K562 (cell line): ENCODE measurements at regions not wholly inside any gene's neighbourhood (a gene's known extent, or its start where the extent isn't known, plus 50 kb on each side); places are given as distances from the start of the nearest gene placed in this dataset.
A peak's percentile ranks its signal among the peaks of the same experiment; 100 is the strongest.

Source experiments
- CAMTA2 ChIP-seq: fragments of 250-450 bp; sonication (Bioruptor Pico); conservative IDR thresholded peaks from 2 replicates; pipeline ENCODE4 v1.5.1; 2022
- EGR1 ChIP-seq: fragments of 450-650 bp; conservative IDR thresholded peaks from 2 replicates; pipeline ENCODE4 v1.6.1; 2017; ENCODE audit warnings: mild to moderate bottlenecking
- EP300 ChIP-seq: IDR thresholded peaks from 2 replicates; pipeline ENCODE4 v1.6.1; 2012; ENCODE audit warnings: low read length, improper control_type of control experiment
- FOXP1 ChIP-seq: sonication (generic); formaldehyde crosslinking; IDR thresholded peaks from 2 replicates; pipeline ENCODE4 v1.8.0; 2022; ENCODE audit warnings: mild to moderate bottlenecking, missing genetic modification reagents
- HINFP ChIP-seq: fragments of 450-650 bp; conservative IDR thresholded peaks from 2 replicates; pipeline ENCODE4 v1.6.1; 2016; ENCODE audit warnings: missing genetic modification characterization, low read depth, mild to moderate bottlenecking, control low read depth, missing compliant biosample characterization
- JUND ChIP-seq, 2 experiments: IDR thresholded peaks; 2 replicates in 1 of 2; 3 replicates in 1 of 2; pipeline ENCODE4 v1.6.1; 2011; ENCODE audit warnings: borderline replicate concordance in 2 of 2, low read depth in 2 of 2, low read length in 2 of 2, improper control_type of control experiment in 1 of 2, missing biosample characterization in 1 of 2, missing genetic modification characterization in 1 of 2, missing genetic modification reagents in 1 of 2
- KDM5B ChIP-seq: fragments of 200-600 bp; sonication (generic); IDR thresholded peaks from 2 replicates; pipeline ENCODE4 v1.6.1; 2012; ENCODE audit warnings: low read depth, mild to moderate bottlenecking, moderate library complexity, low read length, control low read depth, inconsistent platforms; ENCODE audit not compliant: insufficient replicate concordance
- MAFG ChIP-seq: fragments of 450-650 bp; conservative IDR thresholded peaks from 2 replicates; pipeline ENCODE4 v1.6.1; 2016; ENCODE audit warnings: missing genetic modification characterization, missing compliant biosample characterization
- NR2C1 ChIP-seq, 2 experiments: fragments of 450-650 bp; IDR thresholded peaks; 2 replicates each; pipeline ENCODE4 v1.6.1; 2017; ENCODE audit warnings: mild to moderate bottlenecking in 2 of 2, antibody characterized with exemption in 1 of 2, inconsistent platforms in 1 of 2, missing compliant biosample characterization in 1 of 2, missing genetic modification characterization in 1 of 2
- RAD21 ChIP-seq, 2 experiments: fragments of 250-450 bp in 1 of 2; fragments of 450-650 bp in 1 of 2; sonication (Bioruptor Pico) in 1 of 2; formaldehyde crosslinking in 1 of 2; IDR thresholded peaks in 1 of 2; conservative IDR thresholded peaks in 1 of 2; 2 replicates each; pipeline versions ENCODE4 v1.4.0 to v1.8.0; 2020 to 2022; ENCODE audit warnings: mild to moderate bottlenecking in 2 of 2, moderate library complexity in 1 of 2
- RCOR1 ChIP-seq, 2 experiments: IDR thresholded peaks; 2 replicates each; pipeline ENCODE4 v1.6.1; 2012; ENCODE audit warnings: low read depth in 2 of 2, low read length in 2 of 2, borderline replicate concordance in 1 of 2, improper control_type of control experiment in 1 of 2
- SPI1 ChIP-seq: IDR thresholded peaks from 2 replicates; pipeline ENCODE4 v1.6.1; 2011; ENCODE audit warnings: low read depth, low read length, control low read depth, borderline replicate concordance
- STAT5B ChIP-seq: fragments of 250-450 bp; sonication (Bioruptor Pico); IDR thresholded peaks from 2 replicates; pipeline ENCODE4 v1.8.0; 2021; ENCODE audit warnings: mild to moderate bottlenecking, inconsistent platforms
- ZBTB5 ChIP-seq: fragments of 450-650 bp; IDR thresholded peaks from 2 replicates; pipeline ENCODE4 v1.6.1; 2017; ENCODE audit warnings: antibody characterized with exemption
- ZNF124 ChIP-seq: sonication (generic); formaldehyde crosslinking; IDR thresholded peaks from 2 replicates; pipeline ENCODE4 v1.8.1; 2022; ENCODE audit warnings: missing genetic modification reagents
- ZNF212 ChIP-seq: fragments of 450-650 bp; formaldehyde crosslinking; IDR thresholded peaks from 2 replicates; pipeline ENCODE4 v1.4.0; 2020; ENCODE audit warnings: mild to moderate bottlenecking
- ZNF23 ChIP-seq: fragments of 250-450 bp; sonication (Bioruptor Pico); IDR thresholded peaks from 2 replicates; pipeline ENCODE4 v1.4.0; 2020; ENCODE audit warnings: mild to moderate bottlenecking
- ZNF24 ChIP-seq: fragments of 450-650 bp; IDR thresholded peaks from 2 replicates; pipeline ENCODE4 v1.6.1; 2016
- ZNF431 ChIP-seq: sonication (generic); formaldehyde crosslinking; IDR thresholded peaks from 2 replicates; pipeline ENCODE4 v1.8.0; 2022; ENCODE audit warnings: mild to moderate bottlenecking, missing genetic modification reagents
- ZNF507 ChIP-seq: conservative IDR thresholded peaks from 2 replicates; pipeline ENCODE4 v1.6.1; 2017; ENCODE audit warnings: missing genetic modification characterization, missing compliant biosample characterization
- ZNF583 ChIP-seq: fragments of 250-450 bp; sonication (Bioruptor Pico); IDR thresholded peaks from 2 replicates; pipeline ENCODE4 v1.4.0; 2020
- ZNF780A ChIP-seq: fragments of 250-450 bp; sonication (Bioruptor Pico); IDR thresholded peaks from 2 replicates; pipeline ENCODE4 v1.5.0; 2021; ENCODE audit warnings: mild to moderate bottlenecking
- TF ChIP-seq, protein P1 (sequence below): sonication (generic); formaldehyde crosslinking; IDR thresholded peaks from 2 replicates; pipeline ENCODE4 v1.8.1; 2023; ENCODE audit warnings: mild to moderate bottlenecking, missing genetic modification reagents

- TF ChIP-seq JUND (IDR thresholded peaks at IDR 0.05; ENCODE audit: borderline replicate concordance, low read depth, low read length) (peak; percentile 38; the same call in 1 of the 2 replicates), JUND (tag; IDR thresholded peaks at IDR 0.05; ENCODE audit: borderline replicate concordance, low read depth, low read length) (no peak), ZNF212 (CRISPR knock-in tag) (no peak), EGR1 (peak; percentile 70), ZNF23 (CRISPR knock-in tag) (no peak), FOXP1 (CRISPR knock-in tag) (no peak), ZNF431 (CRISPR knock-in tag) (no peak), EP300 (no peak), KDM5B (peak; percentile 5), CAMTA2 (CRISPR knock-in tag) (no peak), ZNF583 (CRISPR knock-in tag) (0 out of 2 replicates have a peak, but pooled peaks have one; percentile 35), NR2C1 (IDR thresholded peaks at IDR 0.05) (0 out of 2 replicates have a peak, but pooled peaks have one; percentile 30), NR2C1 (tag; IDR thresholded peaks at IDR 0.05) (no peak), RAD21 (CRISPR knock-in tag; conservative IDR thresholded peaks at IDR 0.05 in 1 of 2, IDR thresholded peaks at IDR 0.05 in 1 of 2) (no peak), ZNF24 (no peak), ZBTB5 (no peak), SPI1 (no peak), ZNF507 (tag) (no peak), ZNF780A (CRISPR knock-in tag) (no peak), HINFP (tag) (no peak), MAFG (tag) (no peak), STAT5B (CRISPR knock-in tag) (no peak), ZNF124 (CRISPR knock-in tag) (no peak), RCOR1 (IDR thresholded peaks at IDR 0.05; ENCODE audit: borderline replicate concordance in 1 of 2, low read depth in 2 of 2, low read length in 2 of 2) (peak in 1 of 2 experiments; percentile 38; a peak in 1 of 4 replicates)
- TF ChIP-seq, protein P1, sequence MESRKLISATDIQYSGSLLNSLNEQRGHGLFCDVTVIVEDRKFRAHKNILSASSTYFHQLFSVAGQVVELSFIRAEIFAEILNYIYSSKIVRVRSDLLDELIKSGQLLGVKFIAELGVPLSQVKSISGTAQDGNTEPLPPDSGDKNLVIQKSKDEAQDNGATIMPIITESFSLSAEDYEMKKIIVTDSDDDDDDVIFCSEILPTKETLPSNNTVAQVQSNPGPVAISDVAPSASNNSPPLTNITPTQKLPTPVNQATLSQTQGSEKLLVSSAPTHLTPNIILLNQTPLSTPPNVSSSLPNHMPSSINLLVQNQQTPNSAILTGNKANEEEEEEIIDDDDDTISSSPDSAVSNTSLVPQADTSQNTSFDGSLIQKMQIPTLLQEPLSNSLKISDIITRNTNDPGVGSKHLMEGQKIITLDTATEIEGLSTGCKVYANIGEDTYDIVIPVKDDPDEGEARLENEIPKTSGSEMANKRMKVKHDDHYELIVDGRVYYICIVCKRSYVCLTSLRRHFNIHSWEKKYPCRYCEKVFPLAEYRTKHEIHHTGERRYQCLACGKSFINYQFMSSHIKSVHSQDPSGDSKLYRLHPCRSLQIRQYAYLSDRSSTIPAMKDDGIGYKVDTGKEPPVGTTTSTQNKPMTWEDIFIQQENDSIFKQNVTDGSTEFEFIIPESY (CRISPR knock-in tag), result peak; percentile 87
Measured at GRCh38 chr1:55275151-55275748, 60.1 kb upstream of the USP24 start (continued).
